Loucy (cell line): ENCODE measurements at regions not wholly inside any gene's neighbourhood (a gene's known extent, or its start where the extent isn't known, plus 50 kb on each side); places are given as distances from the start of the nearest gene placed in this dataset.

Experiments used
- H2AFZ ChIP-seq: fragments of 200-600 bp; sonication (generic); 2 replicates; pipeline ENCODE4 v1.6.0; 2016; ENCODE audit warnings: antibody characterized with exemption, mild to moderate bottlenecking, low read length, moderate library complexity
- H3F3A ChIP-seq: fragments of 200-600 bp; 2 replicates; pipeline ENCODE4 v1.6.0; 2016; ENCODE audit warnings: antibody characterized with exemption, low read depth, mild to moderate bottlenecking
- H3K27me3 ChIP-seq: fragments of 200-600 bp; sonication (generic); 2 replicates; pipeline ENCODE4 v1.6.1; 2014; ENCODE audit warnings: low read length, mild to moderate bottlenecking; ENCODE audit not compliant: insufficient read depth, poor library complexity, severe bottlenecking
- H3K36me3 ChIP-seq: fragments of 200-600 bp; sonication (generic); 2 replicates; pipeline ENCODE4 v1.6.1; 2016; ENCODE audit warnings: low read length; ENCODE audit not compliant: insufficient read depth
- H3K4me1 ChIP-seq: fragments of 200-600 bp; sonication (generic); 2 replicates; pipeline ENCODE4 v1.5.1; 2014; ENCODE audit warnings: low read length, mild to moderate bottlenecking; ENCODE audit not compliant: insufficient read depth, poor library complexity, severe bottlenecking
- H3K4me2 ChIP-seq: fragments of 200-600 bp; sonication (generic); 2 replicates; pipeline ENCODE4 v1.6.0; 2014; ENCODE audit warnings: antibody characterized with exemption, low read length, low read depth, mild to moderate bottlenecking; ENCODE audit not compliant: poor library complexity, severe bottlenecking
- H3K4me3 ChIP-seq: fragments of 200-600 bp; sonication (generic); 2 replicates; pipeline ENCODE4 v1.5.1; 2014; ENCODE audit warnings: low read length, mild to moderate bottlenecking, mixed read lengths; ENCODE audit not compliant: poor library complexity, severe bottlenecking
- H3K79me2 ChIP-seq: fragments of 200-600 bp; sonication (generic); 2 replicates; pipeline ENCODE4 v1.6.1; 2014; ENCODE audit warnings: low read length; ENCODE audit not compliant: insufficient read depth
- H3K9ac ChIP-seq: fragments of 200-600 bp; sonication (generic); 2 replicates; pipeline ENCODE4 v1.6.0; 2014; ENCODE audit warnings: mild to moderate bottlenecking, low read depth, low read length, moderate library complexity; ENCODE audit not compliant: poor library complexity, severe bottlenecking
- H3K9me2 ChIP-seq: fragments of 200-600 bp; sonication (generic); replicated peaks from 2 replicates; pipeline ENCODE4 v1.6.1; 2016; ENCODE audit warnings: low read depth, low read length, mixed read lengths
- H3K9me3 ChIP-seq: fragments of 200-600 bp; sonication (generic); 2 replicates; pipeline ENCODE4 v1.6.1; 2014; ENCODE audit warnings: mild to moderate bottlenecking, antibody characterized with exemption, low read length, low read depth; ENCODE audit not compliant: insufficient read depth
- H4K20me1 ChIP-seq: fragments of 200-600 bp; sonication (generic); 2 replicates; pipeline ENCODE4 v1.6.0; 2014; ENCODE audit warnings: antibody characterized with exemption, low read length, mild to moderate bottlenecking; ENCODE audit not compliant: insufficient read depth, poor library complexity, severe bottlenecking
- EZH2phosphoT487 ChIP-seq: fragments of 200-600 bp; IDR thresholded peaks from 2 replicates; pipeline ENCODE4 v1.6.1; 2018; ENCODE audit warnings: antibody characterized with exemption, mild to moderate bottlenecking, moderate library complexity, borderline replicate concordance
- TF ChIP-seq, protein P1 (sequence below): fragments of 200-600 bp; sonication (generic); conservative IDR thresholded peaks from 2 replicates; pipeline ENCODE4 v1.5.1; 2014; ENCODE audit warnings: mild to moderate bottlenecking, antibody characterized with exemption, low read length

DNA sequence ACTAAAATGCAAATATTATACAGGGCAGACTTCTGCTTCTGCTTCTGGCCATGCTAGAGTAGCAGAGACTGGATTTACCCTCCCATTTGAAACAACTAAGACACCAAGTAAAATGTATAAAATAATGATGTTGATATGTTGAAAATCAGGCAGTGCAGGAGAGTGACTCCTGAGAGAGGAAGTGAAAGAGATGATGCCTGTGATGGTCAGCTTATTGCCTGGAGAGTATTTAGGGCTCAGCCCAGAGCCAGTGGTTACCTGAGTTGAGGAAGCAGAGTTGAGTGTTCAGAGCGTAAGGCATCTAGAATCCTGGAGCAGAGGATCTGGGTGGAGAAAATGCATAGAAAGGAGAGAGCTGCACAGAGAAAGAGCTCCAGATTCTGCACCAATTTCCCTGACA, 131.8 kb upstream of the C14orf180 start:
- H3K79me2 ChIP-seq, result no peaks in the 10 kb centered on the region
- no peaks in the 10 kb centered on the region for H3K9me3 ChIP-seq
- no peak overlapping the region for H3K4me2 ChIP-seq
- H3K9ac ChIP-seq, result no peak overlapping the region
- H3K4me3 ChIP-seq, result no peak overlapping the region
- no peaks in the 10 kb centered on the region for H3K4me1 ChIP-seq
- no peaks in the 10 kb centered on the region for H3K27me3 ChIP-seq
- H4K20me1 ChIP-seq, result no peaks in the 10 kb centered on the region
- no peak overlapping the region for H2AFZ ChIP-seq
- H3K36me3 ChIP-seq, result no peaks in the 10 kb centered on the region
- H3K9me2 ChIP-seq, result no peaks in the 10 kb centered on the region
- no peak for TF ChIP-seq EZH2phosphoT487
- TF ChIP-seq, protein P1, sequence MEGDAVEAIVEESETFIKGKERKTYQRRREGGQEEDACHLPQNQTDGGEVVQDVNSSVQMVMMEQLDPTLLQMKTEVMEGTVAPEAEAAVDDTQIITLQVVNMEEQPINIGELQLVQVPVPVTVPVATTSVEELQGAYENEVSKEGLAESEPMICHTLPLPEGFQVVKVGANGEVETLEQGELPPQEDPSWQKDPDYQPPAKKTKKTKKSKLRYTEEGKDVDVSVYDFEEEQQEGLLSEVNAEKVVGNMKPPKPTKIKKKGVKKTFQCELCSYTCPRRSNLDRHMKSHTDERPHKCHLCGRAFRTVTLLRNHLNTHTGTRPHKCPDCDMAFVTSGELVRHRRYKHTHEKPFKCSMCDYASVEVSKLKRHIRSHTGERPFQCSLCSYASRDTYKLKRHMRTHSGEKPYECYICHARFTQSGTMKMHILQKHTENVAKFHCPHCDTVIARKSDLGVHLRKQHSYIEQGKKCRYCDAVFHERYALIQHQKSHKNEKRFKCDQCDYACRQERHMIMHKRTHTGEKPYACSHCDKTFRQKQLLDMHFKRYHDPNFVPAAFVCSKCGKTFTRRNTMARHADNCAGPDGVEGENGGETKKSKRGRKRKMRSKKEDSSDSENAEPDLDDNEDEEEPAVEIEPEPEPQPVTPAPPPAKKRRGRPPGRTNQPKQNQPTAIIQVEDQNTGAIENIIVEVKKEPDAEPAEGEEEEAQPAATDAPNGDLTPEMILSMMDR, result no peak
- no peaks in the 10 kb centered on the region for H3F3A ChIP-seq

DNA sequence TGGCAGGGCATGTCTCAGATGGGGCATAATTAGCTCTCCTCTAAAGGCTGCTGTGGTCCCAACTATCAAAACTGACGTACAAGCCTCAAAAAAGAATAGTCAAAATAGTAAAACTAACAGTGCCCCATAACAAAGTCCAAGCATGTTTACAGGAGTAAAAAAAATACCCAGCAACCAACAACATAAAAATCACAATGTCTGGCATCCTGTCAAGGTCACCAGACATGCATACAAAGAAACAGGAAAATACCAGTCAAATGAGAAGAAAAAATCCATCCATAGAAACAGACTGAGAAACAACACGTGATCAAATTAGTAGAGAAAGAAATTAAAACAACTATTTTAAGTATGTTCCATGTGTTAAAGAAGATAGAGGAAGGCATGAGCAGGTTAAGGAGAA, 131.2 kb upstream of the C14orf180 start:
- no peaks in the 10 kb centered on the region for H3K9me2 ChIP-seq
- no peaks in the 10 kb centered on the region for H3K27me3 ChIP-seq
- no peaks in the 10 kb centered on the region for H3K4me1 ChIP-seq
- no peaks in the 10 kb centered on the region for H4K20me1 ChIP-seq
- no peak overlapping the region for H3K4me2 ChIP-seq
- H3K36me3 ChIP-seq, result no peaks in the 10 kb centered on the region
- H2AFZ ChIP-seq, result no peak overlapping the region
- H3K4me3 ChIP-seq, result no peak overlapping the region
- no peak overlapping the region for H3K9ac ChIP-seq
- TF ChIP-seq, protein P1, result no peak
- no peak for TF ChIP-seq EZH2phosphoT487
- no peaks in the 10 kb centered on the region for H3K79me2 ChIP-seq
- H3F3A ChIP-seq, result no peaks in the 10 kb centered on the region
- no peaks in the 10 kb centered on the region for H3K9me3 ChIP-seq

DNA sequence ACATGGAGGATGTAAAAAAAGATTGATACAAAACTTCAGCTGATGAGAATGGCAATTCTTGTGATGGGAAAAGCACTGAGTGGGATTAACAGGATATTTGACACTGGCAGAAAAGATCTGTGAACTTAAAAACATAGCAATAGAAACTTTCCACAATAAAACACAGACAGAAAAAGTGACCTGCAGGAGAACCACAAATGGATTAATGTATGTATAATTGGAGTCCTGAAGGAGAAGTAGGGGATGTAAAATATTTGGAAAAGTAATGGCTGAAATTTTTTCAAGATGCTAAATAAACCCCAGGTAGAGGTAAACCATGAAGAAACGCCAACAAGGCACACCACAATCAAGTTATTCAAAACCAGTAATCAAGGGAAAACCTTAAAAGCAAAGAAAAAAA, 130.8 kb upstream of the C14orf180 start:
- Histone ChIP-seq H4K20me1 (no peaks in the 10 kb centered on the region), H2AFZ (no peak overlapping the region), H3F3A (no peaks in the 10 kb centered on the region), H3K4me2 (no peak overlapping the region), H3K9me2 (no peaks in the 10 kb centered on the region), H3K4me3 (no peak overlapping the region), H3K4me1 (no peaks in the 10 kb centered on the region), H3K36me3 (no peaks in the 10 kb centered on the region), H3K79me2 (no peaks in the 10 kb centered on the region), H3K9me3 (no peaks in the 10 kb centered on the region), H3K27me3 (no peaks in the 10 kb centered on the region), H3K9ac (no peak overlapping the region)
- TF ChIP-seq, protein P1, result no peak
- TF ChIP-seq EZH2phosphoT487, result no peak
